Naive B cell (primary cell): ENCODE measurements at regions not wholly inside any gene's neighbourhood (a gene's known extent, or its start where the extent isn't known, plus 50 kb on each side); places are given as distances from the start of the nearest gene placed in this dataset.
"Not testable (repeated sequence)": the region's sequence is repeated elsewhere in the genome, so short reads cannot be mapped to it uniquely, and the experiment has no call there.

Experiments
- ATAC-seq, 2 donors: fragments of 150-1000 bp; cut with Tn5 transposase; 2 replicates each; pipeline ENCODE4 v1.10.0; 2021; ENCODE audit warnings: low read depth in 2 of 2, mild to moderate bottlenecking in 2 of 2, moderate library complexity in 2 of 2
- DNase-seq: peaks from one replicate; pipeline ENCODE4 v3.0.0; 2022
- H3K27ac Mint-ChIP-seq, 6 donors: one replicate each; pipeline ENCODE4 v1.8.0; 2020 to 2022; ENCODE audit warnings: mild to moderate bottlenecking in 6 of 6, mixed read lengths in 6 of 6, moderate library complexity in 5 of 6, inconsistent platforms in 2 of 6
- H3K27me3 Mint-ChIP-seq, 3 donors: one replicate each; pipeline ENCODE4 v1.8.0; 2021 to 2022; ENCODE audit warnings: mixed read lengths in 3 of 3, mild to moderate bottlenecking in 1 of 3
- H3K36me3 Mint-ChIP-seq, 2 donors: one replicate each; pipeline ENCODE4 v1.8.0; 2020 to 2022; ENCODE audit warnings: mixed read lengths in 2 of 2, inconsistent platforms in 1 of 2, mild to moderate bottlenecking in 1 of 2
- H3K4me1 Mint-ChIP-seq, 3 donors: one replicate each; pipeline ENCODE4 v1.8.0; 2020 to 2022; ENCODE audit warnings: mixed read lengths in 3 of 3, inconsistent platforms in 1 of 3, mild to moderate bottlenecking in 1 of 3, moderate library complexity in 1 of 3
- H3K4me3 Mint-ChIP-seq, 8 donors: one replicate each; pipeline ENCODE4 v1.8.0; 2020 to 2022; ENCODE audit warnings: mild to moderate bottlenecking in 8 of 8, mixed read lengths in 8 of 8, moderate library complexity in 8 of 8, inconsistent platforms in 2 of 8
- H3K9me3 Mint-ChIP-seq, 7 donors: one replicate each; pipeline ENCODE4 v1.8.0; 2020 to 2022; ENCODE audit warnings: mixed read lengths in 7 of 7, mild to moderate bottlenecking in 5 of 7, inconsistent platforms in 2 of 7, moderate library complexity in 1 of 7

DNA sequence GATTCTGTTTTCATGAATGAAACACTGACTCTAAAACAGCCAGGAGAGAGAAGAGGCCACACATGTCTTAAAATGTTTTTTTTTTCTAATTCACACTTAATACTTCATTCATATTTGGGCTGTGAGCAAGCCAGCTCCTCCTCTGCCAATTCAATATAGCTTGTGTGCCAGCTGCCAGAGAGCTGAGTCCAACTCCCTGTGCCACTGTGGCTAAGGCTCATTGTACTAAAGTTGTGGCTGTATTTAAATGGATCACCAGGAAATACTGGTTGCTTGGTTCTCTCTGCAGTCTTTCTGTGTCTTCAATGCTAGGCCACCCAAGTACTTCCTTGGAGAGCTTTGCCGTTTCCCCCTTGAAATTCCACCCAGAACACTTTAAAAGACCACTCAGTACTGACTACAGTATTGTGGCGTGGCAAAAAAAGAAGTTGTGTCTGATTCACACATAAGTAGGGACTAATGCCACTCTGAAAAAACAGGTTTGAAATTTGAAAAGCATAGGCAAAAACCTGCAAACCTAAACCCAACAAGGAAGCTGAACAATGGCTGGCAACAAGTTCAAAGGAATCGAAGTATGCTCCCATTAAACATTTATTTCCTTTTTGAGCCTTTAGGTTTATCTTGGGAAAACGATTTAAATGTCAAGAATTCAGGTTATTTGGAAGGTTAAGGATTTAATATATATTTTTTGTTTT, 524.7 kb downstream of the DIPK2A start:
- ATAC-seq = no peak
- Mint-ChIP-seq H3K9me3 (peaks cover 0 to 3% (median 0%) of the 10 kb centered on the region in 7 donors), H3K4me3 (no peak overlapping the region), H3K27ac (no peak overlapping the region), H3K4me1 (no peaks in the 10 kb centered on the region), H3K27me3 (no peaks in the 10 kb centered on the region), H3K36me3 (no peaks in the 10 kb centered on the region)
- DNase-seq = no peak

GRCh38 chr3:144497452-144497851, 525.8 kb downstream of the DIPK2A start:
- H3K36me3 Mint-ChIP-seq = no peaks in the 10 kb centered on the region
- DNase-seq (no peak), ATAC-seq (no peak)
- no peak overlapping the region for H3K27ac Mint-ChIP-seq
- H3K9me3 Mint-ChIP-seq = peaks cover 0 to 3% (median 0%) of the 10 kb centered on the region in 7 donors
- no peaks in the 10 kb centered on the region for H3K4me1 Mint-ChIP-seq
- no peaks in the 10 kb centered on the region for H3K27me3 Mint-ChIP-seq
- no peak overlapping the region for H3K4me3 Mint-ChIP-seq

DNA sequence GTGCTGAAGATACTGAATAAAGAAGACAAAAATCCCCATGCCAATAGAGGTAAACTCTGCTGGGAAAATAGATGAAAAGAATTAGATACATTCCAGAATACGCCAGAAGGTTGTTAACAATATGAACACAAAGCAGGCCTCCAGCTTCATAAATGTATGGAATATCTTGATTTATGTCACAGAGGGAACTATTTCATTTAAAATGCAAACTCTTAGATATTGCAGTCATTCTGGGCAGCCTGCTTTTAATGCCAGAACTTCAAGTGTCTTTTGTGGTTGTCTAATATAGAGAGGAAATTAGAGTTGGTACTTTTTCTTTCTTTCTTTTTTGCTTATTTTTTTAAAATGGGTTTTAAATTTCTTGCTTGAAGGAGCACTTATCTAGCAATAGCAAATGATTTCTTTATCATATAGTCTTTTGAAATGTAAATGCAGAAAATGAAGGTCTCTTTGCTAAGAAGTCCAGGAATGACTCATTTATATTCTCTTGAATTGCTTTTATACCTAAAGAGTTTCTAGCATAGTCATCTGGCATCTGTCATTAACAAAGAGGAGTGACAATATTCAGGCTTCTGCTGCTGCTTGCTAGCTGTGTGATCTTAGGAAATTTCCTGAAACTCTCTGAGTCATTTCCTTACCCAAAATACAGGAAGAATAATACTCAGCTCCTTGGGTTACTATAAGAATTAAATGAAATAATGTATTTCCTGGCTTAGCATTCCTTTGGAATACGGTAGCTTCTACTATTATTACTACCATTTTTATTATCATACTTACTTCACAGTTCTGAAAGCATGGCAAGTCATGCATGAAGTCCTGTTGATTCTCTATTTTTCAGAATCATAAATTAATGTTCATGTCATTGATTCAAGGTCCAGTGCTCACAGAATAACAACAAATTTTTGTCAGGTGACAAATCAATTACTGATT, 527.6 kb downstream of the DIPK2A start:
- ATAC-seq = no peak
- Mint-ChIP-seq H3K4me1 (no peaks in the 10 kb centered on the region), H3K27me3 (no peaks in the 10 kb centered on the region), H3K4me3 (no peak overlapping the region), H3K9me3 (peaks cover 0 to 1% (median 0%) of the 10 kb centered on the region in 7 donors), H3K27ac (no peak overlapping the region), H3K36me3 (no peaks in the 10 kb centered on the region)
- no peak for DNase-seq

DNA sequence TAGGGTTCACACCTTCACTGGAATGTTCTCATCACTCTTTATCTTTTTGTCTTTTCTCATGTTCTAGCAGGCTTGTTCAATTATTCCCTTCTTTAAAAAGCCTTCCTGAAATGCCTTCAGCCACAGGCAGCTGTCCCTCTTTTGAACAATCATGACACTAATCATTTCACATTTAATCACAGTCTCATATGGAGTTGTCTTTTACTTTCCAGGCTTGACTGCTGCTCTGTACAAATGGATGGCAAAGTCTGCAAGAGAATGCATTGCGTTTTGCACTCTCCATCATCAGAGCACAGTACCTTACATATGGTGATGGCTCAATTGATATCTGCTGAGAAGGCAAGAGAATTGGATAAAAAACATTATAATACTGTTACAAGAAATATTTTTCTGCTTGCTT, 529.8 kb downstream of the DIPK2A start:
- Mint-ChIP-seq H3K27me3 (no peaks in the 10 kb centered on the region), H3K27ac (no peak overlapping the region), H3K4me1 (no peaks in the 10 kb centered on the region), H3K36me3 (no peaks in the 10 kb centered on the region), H3K9me3 (no peaks in the 10 kb centered on the region), H3K4me3 (no peak overlapping the region)
- DNase-seq (no peak), ATAC-seq (no peak)

DNA sequence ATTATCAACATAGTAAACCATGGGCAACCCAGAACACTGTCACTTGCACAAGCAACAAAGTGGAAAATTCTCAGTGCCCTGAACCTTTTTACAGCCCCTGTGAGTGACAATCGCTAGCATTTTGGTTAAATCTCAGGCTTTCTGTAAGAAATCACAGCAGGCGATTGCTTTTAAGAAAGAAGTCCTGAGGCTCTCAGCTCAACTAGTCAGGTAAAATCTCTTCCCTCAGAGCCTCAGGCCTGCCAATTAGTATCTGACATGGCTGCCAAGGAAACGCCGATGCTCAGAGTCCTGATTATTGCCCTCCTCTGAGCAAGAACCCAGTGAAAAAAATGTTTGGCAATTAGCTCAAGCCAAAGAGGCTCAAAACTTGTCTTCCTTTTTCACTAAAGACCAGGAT, 530.8 kb downstream of the DIPK2A start:
- Mint-ChIP-seq H3K27me3 (no peaks in the 10 kb centered on the region), H3K27ac (no peak overlapping the region), H3K4me3 (no peak overlapping the region), H3K4me1 (no peaks in the 10 kb centered on the region), H3K9me3 (no peaks in the 10 kb centered on the region), H3K36me3 (no peaks in the 10 kb centered on the region)
- DNase-seq = no peak
- ATAC-seq = no peak

DNA sequence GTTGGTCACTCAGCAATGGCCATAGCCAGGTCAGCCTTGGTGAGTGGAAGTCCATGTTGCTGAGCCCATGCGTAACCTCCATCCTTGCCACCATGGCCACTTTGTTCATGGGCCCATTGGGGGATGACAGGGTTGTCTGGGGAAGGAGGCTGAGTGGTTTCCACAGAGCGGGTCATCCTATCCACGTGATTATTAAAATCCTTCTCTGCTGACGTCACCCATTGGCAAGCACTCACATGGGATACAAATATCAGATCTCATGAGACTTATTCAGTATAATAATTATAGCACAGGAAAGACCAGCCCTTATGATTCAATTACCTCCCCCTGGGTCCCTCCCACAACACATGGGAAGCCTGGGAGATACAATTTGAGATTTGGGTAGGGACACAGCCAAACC, 534.8 kb downstream of the DIPK2A start:
- not testable (repeated sequence) for DNase-seq, H3K27me3 Mint-ChIP-seq, H3K4me3 Mint-ChIP-seq, ATAC-seq, H3K9me3 Mint-ChIP-seq, H3K36me3 Mint-ChIP-seq, H3K4me1 Mint-ChIP-seq
- peak overlapping the region in 1 of 6 donors; percentile 21 for H3K27ac Mint-ChIP-seq

GRCh38 chr3:144511346-144511745, 539.7 kb downstream of the DIPK2A start:
- Mint-ChIP-seq H3K27me3 (no peaks in the 10 kb centered on the region), H3K36me3 (no peaks in the 10 kb centered on the region), H3K27ac (no peak overlapping the region), H3K9me3 (peaks cover 0 to 4% (median 0%) of the 10 kb centered on the region in 7 donors), H3K4me1 (no peaks in the 10 kb centered on the region), H3K4me3 (no peak overlapping the region)
- DNase-seq = no peak
- ATAC-seq = no peak

DNA sequence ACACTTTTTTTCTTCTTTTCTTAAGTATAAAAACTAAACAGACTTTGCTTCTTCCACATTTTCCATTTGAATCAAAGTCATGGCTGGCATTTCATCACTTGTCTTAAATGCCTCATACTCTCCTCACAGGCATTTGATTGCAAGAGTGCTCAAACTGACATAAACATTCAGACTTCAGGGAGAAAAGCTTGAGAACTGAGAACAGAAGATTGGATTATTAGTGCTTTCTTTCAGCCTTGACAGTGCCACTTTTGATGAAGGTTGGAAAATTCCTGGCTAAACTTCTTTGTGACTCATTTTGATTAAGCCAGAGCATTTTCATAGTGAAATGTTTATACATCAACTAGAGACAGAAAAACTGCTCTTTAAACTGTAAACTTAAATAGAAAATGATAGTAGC, 544.4 kb downstream of the DIPK2A start:
- Mint-ChIP-seq H3K4me1 (no peaks in the 10 kb centered on the region), H3K27ac (no peak overlapping the region), H3K9me3 (peaks cover 0 to 4% (median 0%) of the 10 kb centered on the region in 7 donors), H3K36me3 (no peaks in the 10 kb centered on the region), H3K27me3 (peaks cover 0 to 5% (median 0%) of the 10 kb centered on the region in 3 donors), H3K4me3 (no peak overlapping the region)
- ATAC-seq (no peak), DNase-seq (no peak)

GRCh38 chr3:144516589-144516988, 545.0 kb downstream of the DIPK2A start:
- H3K27me3 Mint-ChIP-seq = peaks cover 0 to 5% (median 0%) of the 10 kb centered on the region in 3 donors
- peaks cover 0 to 4% (median 0%) of the 10 kb centered on the region in 7 donors for H3K9me3 Mint-ChIP-seq
- H3K27ac Mint-ChIP-seq = no peak overlapping the region
- DNase-seq = no peak
- no peak for ATAC-seq
- no peaks in the 10 kb centered on the region for H3K36me3 Mint-ChIP-seq
- no peak overlapping the region for H3K4me3 Mint-ChIP-seq
- H3K4me1 Mint-ChIP-seq = no peaks in the 10 kb centered on the region

GRCh38 chr3:144521131-144521530, 549.5 kb downstream of the DIPK2A start:
- DNase-seq (no peak), ATAC-seq (no peak)
- Mint-ChIP-seq H3K27ac (no peak overlapping the region), H3K4me1 (no peaks in the 10 kb centered on the region), H3K27me3 (peaks cover 0 to 5% (median 0%) of the 10 kb centered on the region in 3 donors), H3K9me3 (peaks cover 0 to 2% (median 0%) of the 10 kb centered on the region in 7 donors), H3K36me3 (no peaks in the 10 kb centered on the region), H3K4me3 (no peak overlapping the region)

DNA sequence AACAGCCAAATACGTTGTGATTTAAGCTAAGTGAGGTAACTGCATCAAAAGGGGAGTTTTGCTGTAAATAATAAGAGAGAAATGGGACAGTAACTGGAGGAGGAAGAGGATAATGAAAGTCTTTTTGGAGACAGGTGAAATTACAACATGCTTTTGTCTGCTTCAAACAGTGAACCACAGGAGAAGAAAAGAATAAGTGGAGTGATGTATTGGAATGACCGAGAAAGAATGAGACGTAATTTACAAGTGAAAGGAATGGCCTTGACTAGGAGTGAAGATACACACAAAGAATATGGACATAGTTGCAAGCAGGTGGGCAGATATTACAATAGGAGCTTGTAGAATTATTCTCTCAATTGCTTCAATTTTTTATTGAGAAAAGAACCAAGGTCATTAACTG, 550.8 kb downstream of the DIPK2A start:
- Mint-ChIP-seq H3K4me3 (no peak overlapping the region), H3K36me3 (no peaks in the 10 kb centered on the region), H3K27ac (no peak overlapping the region), H3K4me1 (no peaks in the 10 kb centered on the region), H3K27me3 (peaks cover 0 to 5% (median 0%) of the 10 kb centered on the region in 3 donors), H3K9me3 (peaks cover 0 to 2% (median 0%) of the 10 kb centered on the region in 7 donors)
- no peak for ATAC-seq
- no peak for DNase-seq

GRCh38 chr3:144523396-144523795, 551.8 kb downstream of the DIPK2A start:
- no peak overlapping the region for H3K27ac Mint-ChIP-seq
- no peaks in the 10 kb centered on the region for H3K36me3 Mint-ChIP-seq
- H3K4me1 Mint-ChIP-seq = no peaks in the 10 kb centered on the region
- H3K9me3 Mint-ChIP-seq = peaks cover 0 to 2% (median 0%) of the 10 kb centered on the region in 7 donors
- H3K27me3 Mint-ChIP-seq = no peaks in the 10 kb centered on the region
- ATAC-seq = no peak
- no peak for DNase-seq
- H3K4me3 Mint-ChIP-seq = no peak overlapping the region

GRCh38 chr3:144524531-144524930, 552.9 kb downstream of the DIPK2A start:
- Mint-ChIP-seq H3K4me1 (no peaks in the 10 kb centered on the region), H3K27me3 (no peaks in the 10 kb centered on the region), H3K4me3 (no peak overlapping the region), H3K9me3 (peaks cover 0 to 2% (median 0%) of the 10 kb centered on the region in 7 donors), H3K36me3 (no peaks in the 10 kb centered on the region), H3K27ac (no peak overlapping the region)
- ATAC-seq = no peak
- no peak for DNase-seq

GRCh38 chr3:144529566-144529965, 557.9 kb downstream of the DIPK2A start:
- no peaks in the 10 kb centered on the region for H3K9me3 Mint-ChIP-seq
- H3K27me3 Mint-ChIP-seq = no peaks in the 10 kb centered on the region
- no peaks in the 10 kb centered on the region for H3K4me1 Mint-ChIP-seq
- no peak overlapping the region for H3K27ac Mint-ChIP-seq
- DNase-seq (no peak), ATAC-seq (no peak)
- no peak overlapping the region for H3K4me3 Mint-ChIP-seq
- no peaks in the 10 kb centered on the region for H3K36me3 Mint-ChIP-seq
